AG04449 (cell line): ENCODE measurements at regions not wholly inside any gene's neighbourhood (a gene's known extent, or its start where the extent isn't known, plus 50 kb on each side); places are given as distances from the start of the nearest gene placed in this dataset.
"Not testable (repeated sequence)": the region's sequence is repeated elsewhere in the genome, so short reads cannot be mapped to it uniquely, and the experiment has no call there.

Experiments
- CTCF ChIA-PET: fragments of 350-600 bp; formaldehyde crosslinking; extraction: SDS; loops from one replicate; lab custom pipeline; 2021; ENCODE audit warnings: antibody characterized with exemption; lab: Yijun Ruan, JAX
- POLR2A ChIA-PET: fragments of 400-600, 350-600 bp; formaldehyde crosslinking; extraction: SDS; loops from one replicate; lab custom pipeline; 2020; ENCODE audit warnings: antibody characterized with exemption, inconsistent platforms; lab: Yijun Ruan, JAX
- DNase-seq: peaks from one replicate; pipeline ENCODE4 v3.0.0-alpha.2; 2010; ENCODE audit warnings: low read depth, low spot score
- H3K4me3 ChIP-seq: 2 replicates; pipeline ENCODE4 v1.5.1; 2011; ENCODE audit warnings: low read depth, mild to moderate bottlenecking, control low read depth, low read length
- CTCF ChIP-seq: IDR thresholded peaks from one replicate; pipeline ENCODE4 v1.5.1; 2011; ENCODE audit warnings: mild to moderate bottlenecking, moderate library complexity, low read length, control low read depth, inconsistent platforms; ENCODE audit not compliant: insufficient read depth; ENCODE audit errors: missing control alignments

GRCh38 chrX:78822157-78822690 is 74.7 kb downstream of the LPAR4 start:
- no peak for TF ChIP-seq CTCF
- CTCF ChIA-PET, result no interaction called here
- no peak overlapping the region for H3K4me3 ChIP-seq
- DNase-seq, result no peak
- POLR2A ChIA-PET, result no interaction called here

GRCh38 chrX:78831523-78831922 is 84.0 kb downstream of the LPAR4 start:
- no peak for DNase-seq
- ChIA-PET POLR2A (no interaction called here), CTCF (no interaction called here)
- H3K4me3 ChIP-seq, result no peak overlapping the region
- no peak for TF ChIP-seq CTCF

GRCh38 chrX:78838709-78839108 is 91.2 kb downstream of the LPAR4 start:
- POLR2A ChIA-PET, result no interaction called here
- no peak for TF ChIP-seq CTCF
- H3K4me3 ChIP-seq, result no peak overlapping the region
- no peak for DNase-seq
- CTCF ChIA-PET, result no interaction called here

- no peak overlapping the region for H3K4me3 ChIP-seq
- DNase-seq, result no peak
- CTCF ChIA-PET, result no interaction called here
- TF ChIP-seq CTCF, result no peak
- POLR2A ChIA-PET, result no interaction called here
Measured at GRCh38 chrX:78839711-78840110, 92.2 kb downstream of the LPAR4 start.

- DNase-seq, H3K4me3 ChIP-seq, POLR2A ChIA-PET, CTCF ChIA-PET: not testable (repeated sequence)
Measured at GRCh38 chrX:78844218-78844617, 96.7 kb downstream of the LPAR4 start.

GRCh38 chrX:78881248-78881647 is 63.9 kb upstream of the P2RY10 start:
- DNase-seq, POLR2A ChIA-PET, H3K4me3 ChIP-seq: not testable (repeated sequence)
- CTCF ChIA-PET, result interaction anchor here (0.6 kb wide), 1 partner anchor 172 kb away, joined by 3 read pairs; no protein-coding TSS in a partner anchor

- DNase-seq, result no peak
- ChIA-PET POLR2A (no interaction called here), CTCF (interaction anchor here (0.7 to 1.0 kb wide), 3 partner anchors 291 to 331 kb away, joined by 3 to 6 read pairs (median 4); no protein-coding TSS in a partner anchor)
- peak; percentile 17 for TF ChIP-seq CTCF
- no peak overlapping the region for H3K4me3 ChIP-seq
Measured at GRCh38 chrX:78886550-78886949, 58.6 kb upstream of the P2RY10 start.
